ENCODE measurements at regions not wholly inside any gene's neighbourhood (a gene's known extent, or its start where the extent isn't known, plus 50 kb on each side); places are given as distances from the start of the nearest gene placed in this dataset.

DNA sequence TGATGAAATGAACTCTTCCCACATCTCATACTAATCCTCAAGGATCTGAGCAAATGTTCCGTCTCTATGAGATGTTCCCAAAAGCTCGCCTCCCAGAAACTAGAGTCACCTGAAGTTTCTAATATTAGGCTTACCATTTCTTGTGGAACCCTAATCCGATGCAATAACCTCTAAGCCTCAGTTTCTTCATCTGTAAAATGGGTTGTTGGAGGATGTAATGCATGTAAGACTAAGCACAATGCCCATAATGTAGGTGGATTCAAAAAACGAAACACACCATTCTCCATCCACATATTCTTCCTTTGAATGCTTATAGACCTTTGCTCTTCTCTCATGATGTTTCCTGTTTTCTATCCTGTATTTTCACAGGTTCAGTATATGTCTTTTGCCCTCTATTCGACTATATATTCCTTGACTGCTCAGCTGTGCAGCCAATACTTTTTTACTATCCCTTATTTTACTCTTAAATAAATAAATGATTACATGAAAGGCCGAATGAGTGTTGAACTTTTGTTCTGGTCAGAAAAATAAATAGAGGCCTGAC lies 307.3 kb upstream of the G2E3 start:
- TF ChIP-seq EZH2 (IDR thresholded peaks at IDR 0.05; ENCODE audit: low read length, missing control alignments): no peak
- TF ChIP-seq, protein P1, sequence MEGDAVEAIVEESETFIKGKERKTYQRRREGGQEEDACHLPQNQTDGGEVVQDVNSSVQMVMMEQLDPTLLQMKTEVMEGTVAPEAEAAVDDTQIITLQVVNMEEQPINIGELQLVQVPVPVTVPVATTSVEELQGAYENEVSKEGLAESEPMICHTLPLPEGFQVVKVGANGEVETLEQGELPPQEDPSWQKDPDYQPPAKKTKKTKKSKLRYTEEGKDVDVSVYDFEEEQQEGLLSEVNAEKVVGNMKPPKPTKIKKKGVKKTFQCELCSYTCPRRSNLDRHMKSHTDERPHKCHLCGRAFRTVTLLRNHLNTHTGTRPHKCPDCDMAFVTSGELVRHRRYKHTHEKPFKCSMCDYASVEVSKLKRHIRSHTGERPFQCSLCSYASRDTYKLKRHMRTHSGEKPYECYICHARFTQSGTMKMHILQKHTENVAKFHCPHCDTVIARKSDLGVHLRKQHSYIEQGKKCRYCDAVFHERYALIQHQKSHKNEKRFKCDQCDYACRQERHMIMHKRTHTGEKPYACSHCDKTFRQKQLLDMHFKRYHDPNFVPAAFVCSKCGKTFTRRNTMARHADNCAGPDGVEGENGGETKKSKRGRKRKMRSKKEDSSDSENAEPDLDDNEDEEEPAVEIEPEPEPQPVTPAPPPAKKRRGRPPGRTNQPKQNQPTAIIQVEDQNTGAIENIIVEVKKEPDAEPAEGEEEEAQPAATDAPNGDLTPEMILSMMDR (conservative IDR thresholded peaks at IDR 0.05 in 1 of 2, IDR thresholded peaks at IDR 0.05 in 1 of 2; ENCODE audit: low read depth in 1 of 2, low read length in 2 of 2): no peak
- Histone ChIP-seq H3K4me1 (ENCODE audit: control insufficient read depth, extremely low read depth, insufficient read depth, low read length) (no peaks in the 10 kb centered on the region), H2AFZ (ENCODE audit: low read length) (no peak overlapping the region), H3K4me3 (replicated peaks in 1 of 4; ENCODE audit: control extremely low read depth in 1 of 4, insufficient read depth in 1 of 4, low read depth in 3 of 4, low read length in 4 of 4) (no peak overlapping the region), H3K36me3 (ENCODE audit: control insufficient read depth, insufficient read depth, low read length) (no peaks in the 10 kb centered on the region), H3K27me3 (ENCODE audit: control insufficient read depth, insufficient read depth, low read length) (no peaks in the 10 kb centered on the region), H4K20me1 (ENCODE audit: control insufficient read depth, extremely low read depth, insufficient read depth, low read length) (no peaks in the 10 kb centered on the region), H3K9me3 (ENCODE audit: control insufficient read depth, insufficient read depth, low read depth, low read length) (no peaks in the 10 kb centered on the region), H3K27ac (ENCODE audit: insufficient read depth, low read length) (no peak overlapping the region), H3K4me2 (ENCODE audit: extremely low read depth, insufficient read depth, low read length) (no peak overlapping the region), H3K79me2 (ENCODE audit: control insufficient read depth, insufficient read depth, low read length) (no peaks in the 10 kb centered on the region), H3K9ac (ENCODE audit: insufficient read depth, low read length) (no peak overlapping the region)
- peak in 1 of 2 donors; percentile 53 for DNase-seq (ENCODE audit: low read depth in 2 of 2)

DNA sequence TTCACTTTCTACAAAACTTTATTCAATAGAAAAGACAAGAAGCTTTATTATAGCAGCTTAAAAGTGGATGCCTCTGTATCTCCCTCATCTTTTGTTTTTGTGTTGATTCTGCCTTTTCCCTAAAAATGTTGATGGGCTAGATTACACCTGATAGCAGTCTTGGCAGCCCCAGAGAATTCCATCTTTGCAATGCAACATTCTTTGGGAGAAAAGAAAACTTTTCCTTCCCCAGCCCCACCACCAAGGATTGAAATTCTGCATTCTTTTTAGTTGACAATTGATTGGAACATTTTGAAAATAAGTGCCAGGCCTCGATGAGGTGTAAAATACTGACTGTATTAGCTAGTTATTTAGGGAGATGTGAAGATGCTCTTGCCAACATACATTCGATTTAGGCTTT lies 306.8 kb upstream of the G2E3 start:
- no peaks in the 10 kb centered on the region for H4K20me1 ChIP-seq (ENCODE audit: control insufficient read depth, extremely low read depth, insufficient read depth, low read length)
- TF ChIP-seq, protein P1 (conservative IDR thresholded peaks at IDR 0.05 in 1 of 2, IDR thresholded peaks at IDR 0.05 in 1 of 2; ENCODE audit: low read depth in 1 of 2, low read length in 2 of 2): no peak
- TF ChIP-seq EZH2 (IDR thresholded peaks at IDR 0.05; ENCODE audit: low read length, missing control alignments): no peak
- DNase-seq (ENCODE audit: low read depth in 2 of 2): peak in 1 of 2 donors; percentile 39
- H3K4me3 ChIP-seq (replicated peaks in 1 of 4; ENCODE audit: control extremely low read depth in 1 of 4, insufficient read depth in 1 of 4, low read depth in 3 of 4, low read length in 4 of 4): no peak overlapping the region
- H2AFZ ChIP-seq (ENCODE audit: low read length): no peak overlapping the region
- H3K27me3 ChIP-seq (ENCODE audit: control insufficient read depth, insufficient read depth, low read length): no peaks in the 10 kb centered on the region
- no peak overlapping the region for H3K9ac ChIP-seq (ENCODE audit: insufficient read depth, low read length)
- H3K27ac ChIP-seq (ENCODE audit: insufficient read depth, low read length): no peak overlapping the region
- no peaks in the 10 kb centered on the region for H3K79me2 ChIP-seq (ENCODE audit: control insufficient read depth, insufficient read depth, low read length)
- no peaks in the 10 kb centered on the region for H3K9me3 ChIP-seq (ENCODE audit: control insufficient read depth, insufficient read depth, low read depth, low read length)
- H3K4me1 ChIP-seq (ENCODE audit: control insufficient read depth, extremely low read depth, insufficient read depth, low read length): no peaks in the 10 kb centered on the region
- H3K4me2 ChIP-seq (ENCODE audit: extremely low read depth, insufficient read depth, low read length): no peak overlapping the region
- no peaks in the 10 kb centered on the region for H3K36me3 ChIP-seq (ENCODE audit: control insufficient read depth, insufficient read depth, low read length)

DNA sequence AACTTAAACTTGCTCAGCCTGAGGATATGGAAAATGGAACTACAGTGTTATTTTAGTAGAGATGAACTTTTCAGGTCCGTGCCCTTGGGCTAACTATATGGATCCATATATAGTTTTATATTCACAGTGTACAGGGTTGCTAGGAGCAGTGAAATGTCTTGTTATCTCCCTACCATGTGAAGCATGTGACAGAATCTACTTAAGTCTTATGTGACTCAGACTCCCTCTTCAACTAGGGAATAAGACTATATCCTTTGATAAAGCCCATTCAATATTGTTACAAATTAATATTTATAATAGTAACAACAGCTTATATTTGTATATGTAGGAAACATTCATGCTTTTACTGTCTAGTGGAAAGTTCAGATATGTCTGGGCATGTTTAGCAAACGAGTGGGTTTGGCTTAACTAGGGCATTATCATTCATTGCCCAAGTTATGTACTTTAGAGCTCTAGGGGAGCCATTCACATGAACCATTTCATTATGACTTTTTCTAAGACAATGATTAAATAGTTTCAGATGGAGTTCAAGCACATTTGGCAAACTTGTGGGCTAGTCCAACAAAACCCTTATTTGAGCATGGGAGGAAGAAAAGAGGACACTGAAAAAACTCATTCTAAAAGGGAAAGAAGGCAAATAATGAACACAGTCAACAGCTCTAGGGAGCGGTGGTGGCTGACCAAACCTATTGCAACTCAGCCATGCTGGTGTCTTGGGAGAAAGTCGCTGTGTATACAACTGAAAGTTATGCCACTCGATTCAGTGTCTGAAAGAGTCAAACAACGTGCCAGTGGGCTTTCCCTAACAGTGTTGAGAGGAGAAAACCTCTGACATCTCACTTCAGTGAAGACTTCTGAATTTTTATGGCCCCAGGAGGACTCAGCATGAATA lies 305.9 kb upstream of the G2E3 start:
- DNase-seq (ENCODE audit: low read depth in 2 of 2): peak; percentile 53 to 61

More for the DNA sequence above, 305.9 kb upstream of the G2E3 start:
- H3K36me3 ChIP-seq (ENCODE audit: control insufficient read depth, insufficient read depth, low read length): no peaks in the 10 kb centered on the region
- H3K9me3 ChIP-seq (ENCODE audit: control insufficient read depth, insufficient read depth, low read depth, low read length): no peaks in the 10 kb centered on the region
- no peak overlapping the region for H3K4me2 ChIP-seq (ENCODE audit: extremely low read depth, insufficient read depth, low read length)
- no peaks in the 10 kb centered on the region for H4K20me1 ChIP-seq (ENCODE audit: control insufficient read depth, extremely low read depth, insufficient read depth, low read length)
- H3K9ac ChIP-seq (ENCODE audit: insufficient read depth, low read length): no peak overlapping the region
- H2AFZ ChIP-seq (ENCODE audit: low read length): no peak overlapping the region
- no peaks in the 10 kb centered on the region for H3K4me1 ChIP-seq (ENCODE audit: control insufficient read depth, extremely low read depth, insufficient read depth, low read length)
- H3K79me2 ChIP-seq (ENCODE audit: control insufficient read depth, insufficient read depth, low read length): no peaks in the 10 kb centered on the region
- H3K27me3 ChIP-seq (ENCODE audit: control insufficient read depth, insufficient read depth, low read length): no peaks in the 10 kb centered on the region
- H3K4me3 ChIP-seq (replicated peaks in 1 of 4; ENCODE audit: control extremely low read depth in 1 of 4, insufficient read depth in 1 of 4, low read depth in 3 of 4, low read length in 4 of 4): no peak overlapping the region
- H3K27ac ChIP-seq (ENCODE audit: insufficient read depth, low read length): no peak overlapping the region
- no peak for TF ChIP-seq EZH2 (IDR thresholded peaks at IDR 0.05; ENCODE audit: low read length, missing control alignments)
- TF ChIP-seq, protein P1 (conservative IDR thresholded peaks at IDR 0.05 in 1 of 2, IDR thresholded peaks at IDR 0.05 in 1 of 2; ENCODE audit: low read depth in 1 of 2, low read length in 2 of 2): no peak
